ENCODE measurements at regions not wholly inside any gene's neighbourhood (a gene's known extent, or its start where the extent isn't known, plus 50 kb on each side); places are given as distances from the start of the nearest gene placed in this dataset.
"Not testable (repeated sequence)": the region's sequence is repeated elsewhere in the genome, so short reads cannot be mapped to it uniquely, and the experiment has no call there.

DNA sequence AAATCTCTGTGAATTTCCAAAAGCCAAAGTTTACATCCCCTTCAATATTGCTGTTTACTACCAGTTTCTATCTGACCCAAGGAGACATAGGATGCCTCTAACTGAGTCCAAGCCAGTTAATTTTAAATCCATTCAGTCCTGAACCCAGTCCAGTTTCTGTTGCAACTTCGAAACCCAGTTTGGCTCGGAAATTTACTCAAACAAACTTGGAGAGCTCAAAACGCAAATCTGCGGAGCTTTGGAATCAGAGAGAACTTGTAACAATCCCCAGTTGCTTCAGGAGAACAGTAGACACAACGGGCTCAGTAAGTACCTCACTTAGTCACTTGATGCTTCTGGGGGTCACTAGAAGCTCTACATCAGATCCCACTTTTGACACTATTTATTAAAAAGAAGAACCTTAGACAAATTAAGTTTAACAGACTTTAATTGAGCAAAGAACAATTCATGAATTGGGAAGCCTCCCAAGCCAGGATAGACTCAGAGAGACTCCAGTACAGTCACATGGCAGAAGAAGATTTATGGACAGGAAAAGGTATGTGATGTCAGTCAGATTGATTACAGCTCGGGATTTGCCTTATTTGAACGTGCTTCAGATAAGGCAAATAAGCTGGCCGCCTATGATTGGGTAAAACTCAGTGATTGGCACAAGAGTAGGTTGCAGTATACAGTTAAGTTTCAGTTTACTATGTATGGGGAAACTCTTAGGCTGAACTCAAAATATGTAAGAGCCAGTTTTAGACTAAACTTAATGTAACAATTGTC, 118.0 kb downstream of the RFPL4B start:
- DNase-seq, result no peak

DNA sequence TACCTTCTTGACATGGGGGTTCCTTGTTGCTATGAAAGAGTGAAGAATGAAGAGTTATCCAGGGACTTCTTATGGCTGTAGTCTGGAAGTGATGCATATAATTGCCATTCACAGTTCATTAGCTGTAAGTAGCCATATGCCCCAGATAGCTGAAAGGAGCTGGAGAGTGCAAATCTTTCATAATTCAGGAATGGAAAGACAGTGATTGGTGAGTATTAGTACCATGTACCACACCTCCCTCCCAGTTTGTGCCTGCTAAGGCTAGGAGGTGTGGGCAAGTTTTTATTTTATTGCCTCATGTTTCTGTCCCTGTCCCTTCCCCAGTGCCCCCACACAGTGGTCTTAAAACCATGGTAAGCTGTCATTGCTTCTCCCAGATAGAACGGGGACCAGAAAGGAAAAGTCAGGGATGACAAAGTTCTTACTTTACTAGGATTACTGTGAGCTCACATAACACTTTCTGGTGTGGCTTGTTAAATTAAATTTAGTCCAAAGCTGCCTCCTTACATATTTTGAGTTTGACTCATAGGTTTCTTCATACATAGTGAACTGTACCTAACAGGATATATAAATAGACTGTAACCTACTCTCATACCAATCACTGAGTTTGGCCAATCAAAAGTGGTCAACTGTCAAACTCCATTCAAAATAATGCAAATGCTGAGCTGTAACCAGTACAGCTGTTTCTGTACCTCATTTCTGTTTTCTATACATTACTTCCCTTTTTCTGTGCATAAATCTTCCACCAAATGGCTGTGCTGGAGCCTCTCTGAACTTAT, 119.4 kb downstream of the RFPL4B start:
- DNase-seq, result no peak

DNA sequence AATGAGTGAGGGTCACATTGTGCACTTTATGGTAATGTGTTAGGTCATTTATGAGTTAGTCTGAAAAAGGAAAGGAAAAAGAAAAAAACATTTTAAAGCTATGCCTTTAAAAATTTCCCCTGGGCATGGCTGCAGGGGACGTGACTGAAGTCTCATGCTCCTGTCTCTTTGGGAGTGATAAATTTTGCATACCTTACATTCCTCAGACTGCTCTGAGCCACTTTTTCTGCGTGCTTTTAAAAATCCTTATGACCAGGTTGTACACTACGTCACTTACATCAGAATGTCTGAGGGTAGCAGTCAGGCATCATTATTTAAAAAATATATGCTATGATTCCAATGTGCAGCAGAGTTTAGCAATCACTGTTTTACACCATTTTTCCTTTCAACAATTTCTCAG, 121.2 kb downstream of the RFPL4B start:
- no peak for DNase-seq

DNA sequence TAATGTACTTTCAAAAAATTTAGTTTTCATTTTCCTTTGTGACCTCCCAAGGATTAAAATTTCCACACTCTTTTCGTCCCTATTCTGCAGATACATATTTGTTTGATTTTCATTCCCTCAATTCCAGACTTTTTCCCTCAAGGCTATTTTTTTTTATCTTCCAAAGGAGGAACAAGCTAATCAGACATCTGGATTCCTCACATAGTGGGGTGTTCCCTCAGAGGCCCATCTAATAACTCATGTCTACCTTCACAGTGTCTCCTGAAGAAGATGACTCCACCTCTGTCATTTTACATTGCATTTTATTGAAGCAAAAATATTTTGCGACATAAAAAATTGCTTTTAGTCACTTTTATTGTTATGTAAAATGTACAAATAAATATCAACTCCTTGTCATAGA, 122.2 kb downstream of the RFPL4B start:
- DNase-seq, result no peak

DNA sequence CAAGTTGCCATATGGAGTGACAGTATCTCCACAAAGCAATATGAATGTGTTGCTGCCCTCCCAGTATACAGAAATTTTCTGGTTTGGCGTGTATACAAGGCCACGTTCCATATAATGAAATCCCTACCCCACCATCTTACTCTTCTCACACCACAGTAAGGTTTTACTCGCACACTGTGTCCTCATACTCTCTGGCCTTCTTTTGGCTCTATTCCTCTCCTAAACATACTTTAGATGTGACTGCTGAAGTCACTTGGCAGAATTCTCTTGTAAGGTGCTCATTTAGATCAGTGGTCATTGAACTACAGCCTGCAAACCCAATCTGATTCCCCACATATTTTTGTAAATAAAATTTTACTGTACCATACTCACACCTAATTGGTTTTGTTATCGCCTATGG, 123.2 kb downstream of the RFPL4B start:
- no peak for DNase-seq

DNA sequence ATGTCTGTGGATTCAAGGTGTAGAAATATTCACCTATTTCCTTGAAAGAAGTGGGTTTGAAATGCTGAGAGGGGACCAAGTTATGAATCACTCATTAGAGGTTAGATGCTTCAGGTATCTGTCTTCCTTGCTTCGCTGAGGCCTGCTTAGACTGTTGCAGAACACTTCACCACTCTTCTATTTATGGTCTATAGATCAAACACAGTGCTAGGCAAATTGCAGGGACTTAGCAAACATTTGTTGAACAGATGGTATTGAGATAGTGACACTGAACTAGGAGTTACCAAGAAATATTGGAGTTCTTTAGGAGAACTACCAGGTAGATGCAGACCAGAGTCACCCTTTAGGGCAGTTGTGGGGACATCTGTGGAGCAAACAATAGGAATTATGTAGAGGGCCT, 123.8 kb downstream of the RFPL4B start:
- DNase-seq, result no peak

DNA sequence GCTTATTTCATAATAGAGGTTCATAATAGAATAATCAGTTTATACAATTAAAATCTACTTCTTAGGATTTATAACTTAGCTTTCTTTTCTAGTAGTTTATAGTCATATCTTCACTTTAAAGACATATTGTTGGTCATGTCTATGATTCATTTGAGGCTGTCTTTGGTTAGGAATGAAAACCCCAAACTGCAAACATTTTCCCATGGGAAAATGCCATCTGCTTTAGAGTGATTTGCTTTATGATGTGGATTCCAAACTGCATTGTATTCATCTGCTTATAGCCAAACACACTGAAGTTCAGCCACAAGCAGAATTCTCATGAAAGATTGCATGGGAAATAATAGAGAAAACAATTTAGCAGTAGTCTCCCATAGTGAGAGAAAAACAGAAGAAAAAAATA, 128.0 kb downstream of the RFPL4B start:
- no peak for DNase-seq

DNA sequence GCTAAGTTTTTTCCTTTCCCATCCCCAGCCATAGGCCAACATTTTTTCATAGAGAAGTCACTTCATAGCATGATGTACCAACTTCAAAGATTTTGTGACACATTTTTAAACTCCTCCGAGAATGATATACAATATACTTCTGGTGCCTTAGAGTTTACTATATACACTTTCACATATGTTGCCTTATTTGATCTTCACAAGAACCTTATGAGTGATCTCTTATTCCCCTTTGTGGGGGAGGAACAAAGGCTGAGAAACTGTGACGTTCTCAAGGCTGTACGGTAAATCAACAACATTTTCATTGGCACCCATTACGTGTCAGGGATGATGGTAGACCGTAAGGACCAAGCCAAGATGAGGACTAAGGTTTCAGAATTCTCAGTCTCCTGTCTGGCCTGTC, 130.0 kb downstream of the RFPL4B start:
- DNase-seq, result no peak

DNA sequence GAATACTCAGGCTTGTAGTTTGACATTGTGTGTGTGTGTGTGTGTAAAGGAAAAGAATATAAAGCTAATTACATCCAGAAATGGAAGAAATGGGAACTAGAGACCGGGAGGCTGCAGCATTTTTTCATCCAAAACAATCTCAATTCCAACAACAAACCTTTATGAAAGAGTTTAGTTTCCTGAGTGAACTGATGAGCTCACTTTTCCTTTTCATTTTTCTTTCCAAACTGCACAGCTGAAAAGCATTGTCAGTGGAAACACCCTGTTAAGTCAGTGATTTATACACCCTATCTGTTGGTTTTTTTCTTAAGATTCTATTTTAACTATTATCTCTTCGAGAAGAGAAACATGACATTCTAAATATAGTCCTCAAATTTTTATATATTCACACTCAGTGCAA, 130.9 kb downstream of the RFPL4B start:
- DNase-seq, result no peak

DNA sequence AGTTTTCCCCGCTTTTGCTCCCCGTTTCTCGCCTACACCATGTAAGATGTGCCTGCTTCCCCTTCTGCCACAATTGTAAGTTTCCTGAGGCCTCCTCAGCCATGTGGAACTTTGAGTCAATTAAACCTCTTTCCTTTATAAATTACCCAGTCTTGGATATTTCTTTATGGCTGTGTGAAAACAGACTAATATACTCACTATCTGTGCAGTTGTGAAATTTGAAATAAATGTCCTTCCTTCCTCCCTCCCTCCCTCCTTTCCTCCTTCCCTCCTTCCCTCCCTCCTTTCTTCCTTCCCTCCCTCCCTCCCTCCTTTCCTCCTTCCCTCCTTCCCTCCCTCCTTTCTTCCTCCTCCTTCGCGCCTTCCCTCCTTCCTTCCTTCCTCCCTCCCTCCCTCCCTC, 132.8 kb downstream of the RFPL4B start:
- not testable (repeated sequence) for DNase-seq

DNA sequence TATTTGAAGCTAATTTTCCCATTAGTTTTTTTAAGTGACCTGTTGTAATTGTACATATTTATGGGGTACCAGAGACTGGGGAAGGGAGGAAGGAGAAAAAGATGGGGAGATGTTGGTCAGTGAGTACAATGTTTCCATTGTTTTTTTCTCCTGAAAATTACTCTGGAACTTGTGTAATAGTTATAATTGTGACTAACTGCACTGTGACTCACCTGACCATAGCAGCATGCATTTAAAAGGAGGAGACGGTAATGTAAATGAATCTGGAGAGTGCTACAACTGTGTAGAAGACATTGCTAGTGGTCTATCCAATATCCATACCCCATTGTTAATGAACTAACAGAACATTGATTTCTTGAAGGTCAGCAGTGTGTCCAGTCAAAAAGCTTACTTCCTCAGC, 133.4 kb downstream of the RFPL4B start:
- DNase-seq, result no peak

DNA sequence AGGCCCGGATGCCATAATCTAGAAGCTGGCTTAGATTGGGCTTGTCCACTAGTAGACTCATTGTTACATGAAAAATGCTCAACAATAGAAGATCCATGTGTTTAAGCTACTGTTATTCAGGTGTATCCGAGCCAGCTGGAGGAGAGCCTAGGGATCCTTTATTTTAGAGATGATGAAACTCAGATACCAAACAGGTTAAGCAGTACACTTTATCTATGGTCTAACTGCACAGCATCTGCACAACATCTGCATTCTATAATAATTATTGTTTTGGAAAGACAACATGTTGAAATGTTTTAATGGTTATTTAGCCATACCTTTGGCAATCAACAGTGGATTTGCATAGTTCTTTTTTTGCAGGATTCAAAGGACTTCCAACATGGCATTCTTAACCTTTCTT, 134.1 kb downstream of the RFPL4B start:
- no peak for DNase-seq

DNA sequence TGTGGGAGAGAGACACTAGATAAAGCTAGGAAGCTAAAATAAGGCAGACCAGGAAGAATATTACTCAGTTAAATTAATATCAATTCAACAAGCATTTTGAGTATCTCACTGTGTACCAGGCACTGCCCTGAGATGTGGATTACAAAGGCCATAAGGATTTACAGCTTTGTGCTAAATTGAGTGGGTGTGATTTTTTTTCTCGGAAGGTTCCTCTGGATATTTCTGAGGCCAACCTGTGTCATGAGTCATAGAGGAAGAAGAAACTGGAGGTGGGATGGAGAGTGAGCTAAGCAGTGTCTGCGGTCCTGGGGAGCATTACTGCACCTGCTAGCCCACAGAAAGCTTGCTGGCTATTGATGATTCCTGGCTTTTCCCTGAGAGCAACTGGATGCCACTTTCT, 135.2 kb downstream of the RFPL4B start:
- DNase-seq, result no peak

DNA sequence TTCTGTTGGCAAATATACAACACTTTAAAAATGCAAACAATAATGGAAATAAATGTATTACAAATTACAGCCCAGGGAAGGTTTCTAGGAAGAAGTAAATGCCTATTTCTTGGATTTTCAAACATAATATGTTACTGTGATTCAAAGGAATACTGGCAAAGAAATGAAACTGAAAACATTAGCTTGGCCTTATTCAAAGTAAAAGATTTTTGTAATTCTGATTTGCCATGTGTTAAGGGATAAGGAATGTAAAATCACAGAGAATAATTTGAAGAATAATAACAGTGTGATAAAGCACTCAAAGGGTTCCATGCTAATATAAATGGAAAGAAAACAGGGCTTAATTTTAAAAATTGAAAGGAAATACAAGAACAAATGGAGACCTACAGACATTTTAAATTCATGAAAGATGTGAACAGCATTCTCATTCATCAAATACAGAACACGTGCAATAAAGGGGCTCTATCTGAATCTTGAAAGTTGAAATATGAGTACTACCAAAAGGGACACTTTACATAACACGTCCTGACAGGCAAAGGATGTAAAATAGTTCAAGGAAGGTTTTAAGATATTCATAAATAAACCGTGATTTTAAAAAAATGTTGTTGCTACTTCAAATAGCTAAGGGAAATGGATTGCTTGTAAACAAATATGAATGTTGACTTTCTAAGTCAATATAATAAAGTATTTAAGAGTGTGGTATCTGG, 138.1 kb downstream of the RFPL4B start:
- DNase-seq, result no peak

DNA sequence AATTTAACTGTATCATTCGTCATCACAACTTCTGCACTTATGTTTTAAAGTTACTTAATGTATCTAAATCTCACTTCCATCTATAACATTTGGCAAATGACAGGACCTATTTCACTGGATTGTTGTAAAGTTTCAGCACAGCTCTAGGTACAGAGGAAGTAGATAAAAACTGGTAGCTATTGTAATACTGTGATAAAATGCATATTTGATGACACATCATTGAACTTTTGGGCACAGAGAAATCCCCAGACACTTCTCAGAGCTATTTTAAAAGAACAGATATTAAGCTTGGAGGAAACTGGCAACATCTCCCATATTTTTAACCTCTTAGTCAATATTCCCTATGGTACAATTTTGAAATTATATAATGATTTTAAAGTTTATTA, 138.7 kb downstream of the RFPL4B start:
- no peak for DNase-seq

DNA sequence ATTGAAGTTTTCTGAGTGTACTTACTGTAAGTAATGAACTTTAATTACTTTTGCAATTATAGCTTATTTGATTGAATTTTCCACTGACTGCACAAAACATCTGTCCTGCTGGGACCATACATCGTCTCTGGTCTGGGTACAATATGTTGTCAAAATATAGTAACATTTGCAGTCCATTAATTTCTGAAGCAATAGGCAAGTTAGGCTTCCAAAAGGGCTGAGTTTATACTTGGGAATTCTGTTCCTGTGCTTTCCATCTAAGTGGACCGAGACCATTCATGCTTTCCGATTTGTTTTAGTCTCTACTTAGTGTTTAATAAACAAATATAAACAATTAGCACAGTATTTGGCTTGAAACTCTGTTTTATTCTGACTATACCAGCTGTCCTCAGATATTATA, 139.3 kb downstream of the RFPL4B start:
- no peak for DNase-seq

DNA sequence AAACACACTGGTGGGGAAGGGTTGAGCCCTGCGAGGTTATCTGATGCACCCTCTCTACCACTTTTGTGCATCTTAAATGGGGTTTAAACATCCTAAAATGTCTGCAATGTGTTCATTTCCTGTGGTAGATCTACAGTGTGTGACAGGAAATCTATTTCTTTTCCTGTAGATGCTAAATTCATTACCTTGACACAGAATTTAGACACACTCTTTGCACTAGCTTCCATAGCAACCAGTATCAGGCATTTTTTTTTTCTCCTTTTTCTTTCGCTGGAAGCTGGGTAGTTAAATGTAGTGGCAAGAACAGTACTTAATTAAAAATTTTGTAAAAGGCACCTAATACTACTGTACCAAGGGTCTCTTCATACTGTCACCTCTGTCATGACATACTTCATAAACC, 141.1 kb downstream of the RFPL4B start:
- DNase-seq, result no peak

DNA sequence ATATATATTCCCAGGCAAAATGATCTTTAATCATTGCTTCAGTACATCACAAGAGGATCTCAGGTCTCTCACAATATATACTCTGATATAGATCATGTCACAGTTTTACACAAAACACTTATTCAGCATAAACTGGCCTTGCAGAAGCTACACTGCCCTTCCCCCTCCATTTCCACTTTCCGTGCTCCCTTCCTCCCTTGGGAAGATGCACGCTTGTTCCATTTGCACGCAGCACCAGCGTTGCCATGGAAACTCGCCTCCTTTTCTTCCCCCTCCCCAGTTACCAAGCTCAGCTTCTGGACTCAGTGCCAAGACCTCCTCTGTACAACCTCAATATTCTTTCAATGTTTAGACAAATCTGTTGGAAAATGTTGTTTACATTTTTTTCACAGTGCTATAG, 154.6 kb downstream of the RFPL4B start:
- DNase-seq, result no peak

DNA sequence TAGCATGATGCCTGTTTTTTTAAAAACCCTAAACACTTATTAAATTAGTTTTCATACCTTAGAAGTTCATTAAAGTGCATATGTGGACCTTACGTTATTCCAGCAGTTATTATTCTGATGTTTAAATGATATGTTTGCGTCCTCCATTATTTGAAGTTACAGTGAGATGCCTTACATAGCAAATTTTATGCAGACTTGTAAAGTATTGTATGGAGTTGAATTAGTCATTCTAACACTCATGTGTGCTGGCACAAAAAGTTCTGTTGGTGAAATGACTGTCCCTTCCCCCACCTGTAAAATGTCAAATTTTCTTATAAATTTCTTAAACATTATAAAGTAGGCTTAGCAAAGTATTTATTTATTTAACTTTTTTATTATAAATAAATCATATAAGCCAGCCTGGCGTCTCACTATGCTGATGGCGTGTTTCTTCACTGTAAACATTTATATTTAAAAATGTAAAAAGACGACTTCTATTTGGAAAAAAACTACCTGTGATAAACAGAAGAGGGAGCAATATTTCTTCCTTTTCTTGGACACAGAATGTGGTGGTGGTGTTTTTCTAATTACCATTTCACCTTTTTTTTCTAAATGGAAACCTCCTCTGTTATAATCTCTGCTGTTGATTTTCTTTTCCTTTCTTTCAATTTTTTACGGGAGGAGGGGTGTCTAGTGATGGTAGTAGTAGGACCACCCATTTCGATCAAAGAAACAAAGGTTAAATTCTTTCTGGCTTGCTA, 155.4 kb downstream of the RFPL4B start:
- no peak for DNase-seq

DNA sequence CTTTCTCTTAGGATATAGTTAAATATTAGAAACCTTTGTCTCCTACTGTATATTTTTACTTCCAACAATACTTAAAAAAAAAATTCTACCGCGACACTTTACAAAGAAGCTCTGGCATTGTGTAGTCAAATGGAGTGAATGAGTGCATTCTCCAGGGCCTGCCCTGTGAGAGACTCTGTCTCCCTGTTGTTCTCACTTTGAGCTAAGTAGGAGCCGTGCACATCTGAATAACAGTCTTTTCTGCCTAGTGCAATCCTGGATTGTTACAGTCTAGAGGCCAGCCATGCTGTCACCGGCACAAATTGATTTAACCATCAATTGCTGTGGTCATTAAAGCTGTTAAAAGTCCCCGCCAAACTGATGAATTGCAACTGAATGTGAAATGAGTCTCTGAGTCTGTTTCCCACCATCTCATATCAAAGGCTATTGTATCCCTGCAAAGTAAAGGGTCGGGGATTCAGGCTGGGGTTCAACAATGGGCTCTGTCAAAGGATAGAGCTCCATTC, 156.0 kb downstream of the RFPL4B start:
- DNase-seq, result no peak

DNA sequence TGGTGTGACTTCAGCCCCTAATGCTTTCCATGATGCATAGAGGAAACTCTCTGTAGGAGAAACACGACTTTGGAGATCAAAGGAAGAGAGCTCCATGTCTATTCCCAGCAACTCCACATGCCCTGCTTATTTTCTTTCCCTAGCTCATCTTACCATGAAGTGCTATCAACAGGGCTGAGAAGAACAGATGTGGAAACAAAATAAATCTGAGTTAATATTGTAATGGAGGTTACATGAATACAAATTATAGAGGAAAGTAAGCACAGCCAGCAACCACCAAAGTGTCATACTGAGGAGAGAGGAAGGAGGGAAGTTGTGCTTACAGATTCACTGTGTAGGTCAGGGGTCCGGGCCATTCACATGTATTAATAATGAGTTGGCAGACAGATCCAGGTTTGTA, 157.5 kb downstream of the RFPL4B start:
- no peak for DNase-seq

DNA sequence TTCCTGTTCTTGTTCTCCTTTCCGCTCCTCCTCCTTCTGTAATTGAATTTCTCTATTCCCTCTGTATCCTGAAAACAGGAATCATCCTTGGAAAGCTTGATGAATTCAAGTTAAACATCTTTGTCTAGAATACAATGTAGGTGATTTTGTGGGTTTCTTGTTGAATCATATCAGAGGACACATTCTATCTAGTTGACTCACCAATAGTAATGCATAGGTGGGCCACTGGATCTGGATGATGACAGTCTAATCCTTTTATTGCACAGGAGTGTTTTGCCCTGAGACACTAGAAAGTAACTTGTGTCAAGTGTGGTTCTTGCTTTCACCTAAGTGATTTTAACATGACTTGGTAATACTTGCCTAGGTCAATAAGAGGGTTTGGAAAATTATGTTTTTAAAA, 164.3 kb downstream of the RFPL4B start:
- DNase-seq, result no peak

DNA sequence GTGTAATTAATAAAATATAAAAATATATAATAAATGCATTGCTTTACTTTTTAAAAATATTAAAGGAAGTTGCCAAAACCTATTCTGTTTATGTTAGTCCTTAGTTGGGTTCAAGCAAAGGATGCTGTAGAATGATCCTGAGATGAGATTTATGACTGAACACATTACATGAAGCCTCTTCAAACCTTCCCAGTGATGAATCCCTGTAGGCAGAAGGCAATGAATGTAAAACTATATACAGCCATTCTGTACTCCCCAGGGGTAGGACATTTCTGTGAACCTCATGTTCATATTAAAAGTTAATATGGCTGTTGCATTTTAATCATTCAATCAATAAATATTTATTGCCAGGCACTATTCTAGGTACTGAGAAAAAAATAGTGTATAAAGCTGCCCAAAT, 166.0 kb downstream of the RFPL4B start:
- no peak for DNase-seq

Measured in CD4-positive, alpha-beta T cell treated with Interleukin-4 for 4 hours (primary cell).